ENCODE measurements at regions not wholly inside any gene's neighbourhood (a gene's known extent, or its start where the extent isn't known, plus 50 kb on each side); places are given as distances from the start of the nearest gene placed in this dataset.

GRCh38 chr13:109682534-109683244 lies 103.7 kb downstream of the IRS2 start:
- TF ChIP-seq CTCF (conservative IDR thresholded peaks at IDR 0.05; ENCODE audit: low read depth), result no peak
- no peak overlapping the region for H3K27ac ChIP-seq
- ChIA-PET CTCF (no interaction called here), POLR2A (ENCODE audit: low non-redundant PET) (no interaction called here)
- no peak for DNase-seq (ENCODE audit: low spot score)

- no peak for TF ChIP-seq CTCF (conservative IDR thresholded peaks at IDR 0.05; ENCODE audit: low read depth)
- ChIA-PET POLR2A (ENCODE audit: low non-redundant PET) (no interaction called here), CTCF (no interaction called here)
- no peak for DNase-seq (ENCODE audit: low spot score)
- no peak overlapping the region for H3K27ac ChIP-seq
These were observed 105.5 kb downstream of the IRS2 start for GRCh38 chr13:109680930-109681329.

- TF ChIP-seq CTCF (conservative IDR thresholded peaks at IDR 0.05; ENCODE audit: low read depth), result no peak
- no peak for DNase-seq (ENCODE audit: low spot score)
- CTCF ChIA-PET, result no interaction called here
- H3K27ac ChIP-seq, result no peak overlapping the region
- POLR2A ChIA-PET (ENCODE audit: low non-redundant PET), result no interaction called here
These were observed 106.1 kb downstream of the IRS2 start for GRCh38 chr13:109680288-109680687.

- ChIA-PET CTCF (no interaction called here), POLR2A (ENCODE audit: low non-redundant PET) (no interaction called here)
- H3K27ac ChIP-seq, result no peak overlapping the region
- TF ChIP-seq CTCF (conservative IDR thresholded peaks at IDR 0.05; ENCODE audit: low read depth), result no peak
- no peak for DNase-seq (ENCODE audit: low spot score)
These were observed 107.9 kb downstream of the IRS2 start for GRCh38 chr13:109678459-109678858.

GRCh38 chr13:109677206-109677605 lies 109.2 kb downstream of the IRS2 start:
- ChIA-PET POLR2A (ENCODE audit: low non-redundant PET) (no interaction called here), CTCF (no interaction called here)
- no peak overlapping the region for H3K27ac ChIP-seq
- no peak for DNase-seq (ENCODE audit: low spot score)
- TF ChIP-seq CTCF (conservative IDR thresholded peaks at IDR 0.05; ENCODE audit: low read depth), result no peak

GRCh38 chr13:109673477-109673876 lies 112.9 kb downstream of the IRS2 start:
- no peak for TF ChIP-seq CTCF (conservative IDR thresholded peaks at IDR 0.05; ENCODE audit: low read depth)
- POLR2A ChIA-PET (ENCODE audit: low non-redundant PET), result no interaction called here
- no peak overlapping the region for H3K27ac ChIP-seq
- no peak for DNase-seq (ENCODE audit: low spot score)
- CTCF ChIA-PET, result no interaction called here
